GM12872 (cell line): ENCODE measurements at regions not wholly inside any gene's neighbourhood (a gene's known extent, or its start where the extent isn't known, plus 50 kb on each side); places are given as distances from the start of the nearest gene placed in this dataset.

Source experiments
- TF ChIP-seq, protein P1 (sequence below): IDR thresholded peaks from 3 replicates; pipeline ENCODE4 v1.5.1; 2011; ENCODE audit warnings: low read depth, mild to moderate bottlenecking, low read length, moderate library complexity; ENCODE audit not compliant: insufficient read depth

DNA sequence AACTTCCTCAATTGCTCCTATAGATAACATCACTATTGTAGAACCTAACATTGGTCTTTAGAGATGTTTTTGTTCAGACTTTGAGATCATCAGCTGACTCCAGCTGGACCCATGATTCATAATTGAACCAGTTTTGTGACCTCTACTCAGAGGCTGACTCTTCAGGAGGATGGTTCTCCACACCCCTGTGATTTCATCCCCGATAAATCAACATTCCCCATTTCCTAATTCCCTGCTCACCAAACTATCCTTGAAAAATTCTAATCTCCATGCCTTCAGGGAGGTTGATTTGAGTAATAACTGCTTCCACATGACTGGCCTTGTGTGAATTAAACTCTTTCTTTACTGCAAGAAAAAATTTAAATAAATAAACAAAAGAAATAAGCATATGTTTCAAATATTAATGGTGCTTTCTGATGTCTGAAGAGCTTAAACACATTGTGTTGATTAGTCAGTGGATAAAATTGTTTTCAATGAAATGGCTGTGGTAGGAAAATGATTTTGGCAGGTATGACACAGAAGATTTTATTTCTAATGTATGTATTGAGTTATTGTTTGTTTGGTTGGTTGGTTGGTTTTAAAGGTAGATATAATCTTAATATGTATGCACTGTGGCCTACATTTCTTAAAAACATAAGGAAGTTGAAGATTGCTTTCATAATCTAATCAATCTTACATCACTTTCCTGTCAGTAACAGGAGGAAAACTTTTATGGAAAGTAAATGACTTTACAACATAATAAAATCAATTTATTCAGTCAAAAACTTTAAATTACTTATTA is 427.9 kb upstream of the CCDC179 start:
- TF ChIP-seq, protein P1, sequence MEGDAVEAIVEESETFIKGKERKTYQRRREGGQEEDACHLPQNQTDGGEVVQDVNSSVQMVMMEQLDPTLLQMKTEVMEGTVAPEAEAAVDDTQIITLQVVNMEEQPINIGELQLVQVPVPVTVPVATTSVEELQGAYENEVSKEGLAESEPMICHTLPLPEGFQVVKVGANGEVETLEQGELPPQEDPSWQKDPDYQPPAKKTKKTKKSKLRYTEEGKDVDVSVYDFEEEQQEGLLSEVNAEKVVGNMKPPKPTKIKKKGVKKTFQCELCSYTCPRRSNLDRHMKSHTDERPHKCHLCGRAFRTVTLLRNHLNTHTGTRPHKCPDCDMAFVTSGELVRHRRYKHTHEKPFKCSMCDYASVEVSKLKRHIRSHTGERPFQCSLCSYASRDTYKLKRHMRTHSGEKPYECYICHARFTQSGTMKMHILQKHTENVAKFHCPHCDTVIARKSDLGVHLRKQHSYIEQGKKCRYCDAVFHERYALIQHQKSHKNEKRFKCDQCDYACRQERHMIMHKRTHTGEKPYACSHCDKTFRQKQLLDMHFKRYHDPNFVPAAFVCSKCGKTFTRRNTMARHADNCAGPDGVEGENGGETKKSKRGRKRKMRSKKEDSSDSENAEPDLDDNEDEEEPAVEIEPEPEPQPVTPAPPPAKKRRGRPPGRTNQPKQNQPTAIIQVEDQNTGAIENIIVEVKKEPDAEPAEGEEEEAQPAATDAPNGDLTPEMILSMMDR, result no peak

DNA sequence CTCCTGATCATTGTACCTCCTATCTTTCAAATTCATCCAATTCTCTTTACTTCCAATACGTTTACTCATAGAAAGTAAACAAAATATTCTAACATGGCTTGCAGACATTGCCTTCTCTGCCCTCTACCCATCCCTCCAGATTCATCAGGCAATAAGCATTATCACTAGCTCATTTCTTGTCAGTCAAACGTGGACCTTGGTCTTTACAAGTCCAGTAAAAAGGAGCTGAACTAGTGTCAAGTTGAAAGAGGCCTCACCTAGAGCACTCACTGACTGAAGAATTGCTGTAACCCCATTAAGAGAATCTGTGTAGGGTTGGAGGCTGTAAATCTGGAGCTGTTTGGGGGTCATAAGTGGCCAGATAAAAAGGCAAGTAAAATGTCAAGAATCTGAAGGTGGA is 435.0 kb upstream of the CCDC179 start:
- TF ChIP-seq, protein P1, result no peak

DNA sequence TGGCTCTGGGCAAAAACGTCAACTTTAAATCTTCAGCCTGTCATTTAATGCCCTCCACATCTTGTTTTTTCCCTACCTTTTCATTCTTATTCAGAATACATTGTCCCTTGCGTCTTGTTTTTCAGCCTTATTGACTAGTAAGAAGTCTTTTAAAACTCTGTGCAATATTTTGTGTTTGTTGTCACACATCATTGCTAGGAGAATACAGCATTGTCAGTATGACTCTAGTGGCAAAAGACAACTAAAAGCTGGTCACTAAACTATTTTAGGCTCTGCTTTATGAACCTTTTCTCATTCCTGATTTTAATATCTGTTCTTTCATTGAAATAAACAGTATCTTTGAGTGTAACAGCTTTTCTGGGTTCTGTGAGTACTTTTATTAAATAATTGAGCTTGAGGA is 447.8 kb upstream of the CCDC179 start:
- TF ChIP-seq, protein P1, result no peak

DNA sequence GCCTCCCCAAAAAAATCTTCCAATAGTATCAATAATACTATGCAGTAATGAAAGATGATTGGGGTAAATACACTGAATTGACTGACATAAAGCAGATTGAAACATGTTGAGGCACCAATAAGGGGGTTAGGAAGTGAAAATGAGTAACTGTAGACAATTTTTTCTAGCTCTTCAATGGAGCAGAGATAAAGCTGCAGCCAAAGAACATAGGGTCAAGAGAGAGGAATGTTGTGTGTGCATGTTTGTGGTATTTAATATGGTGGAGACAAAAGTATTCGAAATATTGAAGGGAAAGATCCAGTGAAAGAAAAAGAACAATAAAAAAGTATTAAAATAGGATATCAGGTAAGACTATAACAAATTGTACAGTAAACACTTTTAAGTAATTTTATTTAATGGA is 450.0 kb upstream of the CCDC179 start:
- TF ChIP-seq, protein P1, result no peak

DNA sequence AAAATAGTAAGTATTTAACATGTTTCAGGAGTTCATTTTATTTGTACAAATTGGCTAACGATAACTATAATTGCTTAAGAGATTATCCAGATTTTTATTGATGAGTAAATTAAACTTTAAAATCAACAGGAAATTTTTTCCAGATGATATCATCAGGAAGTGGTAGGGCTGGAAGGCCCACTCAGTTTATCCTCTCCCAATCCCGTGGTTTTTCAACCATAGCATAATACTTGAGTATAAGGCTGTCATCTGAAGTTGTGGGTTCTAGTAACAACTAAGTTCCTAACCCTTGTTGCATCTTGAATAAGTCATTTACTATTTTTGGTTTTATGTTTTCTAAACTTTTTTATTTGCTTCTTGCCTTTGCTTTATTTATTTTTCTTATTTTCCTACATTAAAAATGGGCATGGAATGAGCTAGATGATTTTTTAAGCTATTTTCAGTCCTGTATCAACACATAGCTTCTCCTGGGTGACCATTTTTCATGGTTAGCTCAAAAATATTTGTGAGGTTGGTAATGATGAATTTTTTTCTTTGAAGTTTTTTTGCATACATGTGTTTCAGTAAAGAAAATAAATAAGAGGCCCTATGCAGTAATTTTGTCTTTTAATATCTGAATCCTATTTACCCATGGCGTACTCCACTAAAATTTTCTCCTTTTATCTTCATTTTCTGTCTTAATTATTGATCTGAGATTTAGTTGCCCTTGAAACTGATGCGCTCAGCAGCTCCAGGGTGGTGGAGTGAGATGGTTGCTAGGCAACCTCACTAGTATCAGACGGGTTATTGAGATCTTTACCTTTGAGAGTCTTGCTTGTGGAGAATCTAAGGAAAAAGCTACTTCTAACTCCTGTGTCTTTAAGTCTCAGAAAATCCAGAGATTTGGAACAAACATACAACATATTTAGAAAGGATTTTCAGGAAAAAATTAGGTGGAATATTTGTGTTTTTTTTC is 452.0 kb upstream of the CCDC179 start:
- TF ChIP-seq, protein P1, result no peak

DNA sequence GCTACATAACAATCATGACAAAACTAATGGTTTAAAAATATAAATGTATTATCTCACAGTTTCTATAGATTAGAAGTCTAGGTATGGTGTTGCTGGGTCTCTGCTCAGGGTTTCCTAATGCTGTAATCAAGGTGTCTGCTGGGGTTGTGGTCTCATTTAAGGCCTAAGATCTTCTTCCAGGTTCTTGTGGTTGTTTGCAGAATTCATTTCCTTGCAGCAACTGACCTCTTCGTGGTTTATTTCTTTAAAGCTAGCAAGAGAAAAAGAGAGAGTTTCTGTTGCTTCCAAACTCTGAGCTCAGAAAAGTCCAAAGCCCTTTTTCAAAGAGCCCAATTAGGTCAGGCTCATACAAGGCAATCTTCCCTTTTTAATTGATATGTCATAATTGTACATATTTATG is 452.7 kb upstream of the CCDC179 start:
- TF ChIP-seq, protein P1, result no peak

DNA sequence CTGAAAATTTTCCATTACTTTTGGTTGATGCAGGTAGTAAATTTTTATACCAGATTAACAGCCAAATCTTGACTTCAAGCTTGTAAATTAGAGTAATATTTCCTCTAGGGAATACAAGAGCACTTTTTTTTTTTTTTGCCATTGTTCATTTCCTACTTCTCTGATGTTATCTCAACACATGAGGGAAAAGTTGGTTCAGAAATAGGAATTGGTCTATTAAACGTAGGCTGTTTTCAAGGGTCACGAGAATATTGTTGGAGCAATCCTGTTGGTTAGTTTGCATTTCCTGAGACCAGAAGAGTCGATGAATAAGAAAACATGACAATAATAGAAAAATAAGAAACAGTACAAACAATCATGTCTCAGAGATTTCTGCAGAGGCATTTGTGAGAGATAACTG is 453.9 kb upstream of the CCDC179 start:
- TF ChIP-seq, protein P1, result no peak
